GM12872 (cell line): ENCODE measurements at regions not wholly inside any gene's neighbourhood (a gene's known extent, or its start where the extent isn't known, plus 50 kb on each side); places are given as distances from the start of the nearest gene placed in this dataset.

Experiments
- CTCF ChIP-seq: IDR thresholded peaks from 3 replicates; pipeline ENCODE4 v1.5.1; 2011; ENCODE audit warnings: low read depth, mild to moderate bottlenecking, low read length, moderate library complexity; ENCODE audit not compliant: insufficient read depth

GRCh38 chr10:78780551-78780961, 288.2 kb upstream of the ZMIZ1 start:
- no peak for TF ChIP-seq CTCF

GRCh38 chr10:78781251-78781913, 287.4 kb upstream of the ZMIZ1 start:
- TF ChIP-seq CTCF = no peak

- no peak for TF ChIP-seq CTCF
These were observed 286.8 kb upstream of the ZMIZ1 start for GRCh38 chr10:78781991-78782390.

GRCh38 chr10:78782441-78782840, 286.3 kb upstream of the ZMIZ1 start:
- TF ChIP-seq CTCF = no peak

GRCh38 chr10:78783753-78784152, 285.0 kb upstream of the ZMIZ1 start:
- no peak for TF ChIP-seq CTCF

- no peak for TF ChIP-seq CTCF
These were observed 284.2 kb upstream of the ZMIZ1 start for GRCh38 chr10:78784546-78784945.

- no peak for TF ChIP-seq CTCF
These were observed 283.7 kb upstream of the ZMIZ1 start for GRCh38 chr10:78785066-78785465.

- no peak for TF ChIP-seq CTCF
These were observed 282.8 kb upstream of the ZMIZ1 start for GRCh38 chr10:78785991-78786390.
